GM23338 (cell line): ENCODE measurements at regions not wholly inside any gene's neighbourhood (a gene's known extent, or its start where the extent isn't known, plus 50 kb on each side); places are given as distances from the start of the nearest gene placed in this dataset.

Source experiments
- ATAC-seq: fragments of 200-7000 bp; cut with Tn5 transposase; 3 replicates; pipeline ENCODE4 v1.9.1; 2020
- DNase-seq: peaks from one replicate; pipeline ENCODE4 v3.0.0-alpha.2; 2015; ENCODE audit warnings: low spot score
- H2AFZ ChIP-seq: fragments of 200-600 bp; sonication (generic); 2 replicates; pipeline ENCODE4 v1.8.0; 2016; ENCODE audit warnings: antibody characterized with exemption, mild to moderate bottlenecking, moderate library complexity
- H3F3A ChIP-seq: fragments of 200-600 bp; sonication (generic); replicated peaks from 2 replicates; pipeline ENCODE4 v1.8.0; 2017; ENCODE audit warnings: antibody characterized with exemption, mixed run types, low read depth
- H3K27ac ChIP-seq: fragments of 200-600 bp; sonication (generic); 2 replicates; pipeline ENCODE4 v1.6.1; 2016; ENCODE audit warnings: low read depth
- H3K27me3 ChIP-seq: fragments of 200-600 bp; sonication (generic); 2 replicates; pipeline ENCODE4 v1.8.0; 2016; ENCODE audit warnings: mild to moderate bottlenecking, mixed run types, moderate library complexity; ENCODE audit not compliant: insufficient read depth
- H3K36me3 ChIP-seq: fragments of 200-600 bp; sonication (generic); 2 replicates; pipeline ENCODE4 v1.8.0; 2016; ENCODE audit warnings: mild to moderate bottlenecking; ENCODE audit not compliant: insufficient read depth
- H3K4me1 ChIP-seq: fragments of 200-600 bp; sonication (generic); 2 replicates; pipeline ENCODE4 v1.8.0; 2016; ENCODE audit warnings: mild to moderate bottlenecking, moderate library complexity; ENCODE audit not compliant: insufficient read depth
- H3K4me2 ChIP-seq: fragments of 200-600 bp; sonication (generic); 2 replicates; pipeline ENCODE4 v1.7.1; 2017; ENCODE audit warnings: mixed run types
- H3K4me3 ChIP-seq: fragments of 200-600 bp; sonication (generic); 2 replicates; pipeline ENCODE4 v1.6.1; 2016; ENCODE audit warnings: mixed run types
- H3K79me2 ChIP-seq: fragments of 200-600 bp; sonication (generic); replicated peaks from 2 replicates; pipeline ENCODE4 v1.8.0; 2017; ENCODE audit warnings: mild to moderate bottlenecking; ENCODE audit not compliant: insufficient read depth
- H3K9me2 ChIP-seq: fragments of 200-600 bp; sonication (generic); 2 replicates; pipeline ENCODE4 v1.8.0; 2017; ENCODE audit not compliant: insufficient read depth
- H4K20me1 ChIP-seq: fragments of 200-600 bp; sonication (generic); replicated peaks from 2 replicates; pipeline ENCODE4 v1.8.0; 2017; ENCODE audit warnings: mild to moderate bottlenecking; ENCODE audit not compliant: insufficient read depth
- H3K27ac Mint-ChIP-seq: 2 replicates; pipeline ENCODE4 v1.8.0; 2020; ENCODE audit warnings: inconsistent platforms, mild to moderate bottlenecking, moderate library complexity, mixed read lengths
- H3K27me3 Mint-ChIP-seq: 3 replicates; pipeline ENCODE4 v1.8.0; 2022; ENCODE audit warnings: low read depth, mild to moderate bottlenecking, moderate library complexity, mixed read lengths, inconsistent platforms; ENCODE audit not compliant: insufficient read depth, poor library complexity
- H3K36me3 Mint-ChIP-seq: 3 replicates; pipeline ENCODE4 v1.8.0; 2021; ENCODE audit warnings: low read depth, mild to moderate bottlenecking, inconsistent platforms, moderate library complexity, mixed read lengths
- H3K4me1 Mint-ChIP-seq: 3 replicates; pipeline ENCODE4 v1.8.0; 2020; ENCODE audit warnings: mild to moderate bottlenecking, inconsistent platforms, mixed read lengths
- H3K4me3 Mint-ChIP-seq: 3 replicates; pipeline ENCODE4 v1.8.0; 2021; ENCODE audit warnings: moderate library complexity, mild to moderate bottlenecking, inconsistent platforms, mixed read lengths
- H3K9me3 Mint-ChIP-seq: 3 replicates; pipeline ENCODE4 v1.8.0; 2020; ENCODE audit warnings: moderate library complexity, mild to moderate bottlenecking, inconsistent platforms, mixed read lengths
- CREB1 ChIP-seq: fragments of 250-450 bp; sonication (Bioruptor Pico); IDR thresholded peaks from 2 replicates; pipeline ENCODE4 v1.5.0; 2020; ENCODE audit warnings: low read depth, mild to moderate bottlenecking, moderate library complexity
- ETS1 ChIP-seq: IDR thresholded peaks from 2 replicates; pipeline ENCODE4 v1.6.1; 2016; ENCODE audit warnings: antibody characterized with exemption
- EZH2 ChIP-seq: fragments of 200-600 bp; sonication (generic); IDR thresholded peaks from one replicate; pipeline ENCODE4 v1.8.0; 2017; ENCODE audit warnings: antibody characterized with exemption, mild to moderate bottlenecking, low read depth; ENCODE audit not compliant: unreplicated experiment
- JUNB ChIP-seq: IDR thresholded peaks from one replicate; pipeline ENCODE4 v1.6.1; 2016; ENCODE audit warnings: antibody characterized with exemption; ENCODE audit not compliant: unreplicated experiment
- POLR2AphosphoS5 ChIP-seq: IDR thresholded peaks from 2 replicates; pipeline ENCODE4 v1.6.1; 2016; ENCODE audit warnings: antibody characterized with exemption, low read depth
- TF ChIP-seq, protein P1 (sequence below): IDR thresholded peaks from one replicate; pipeline ENCODE4 v1.6.1; 2018; ENCODE audit warnings: antibody characterized with exemption; ENCODE audit not compliant: unreplicated experiment

- TF ChIP-seq, protein P1, sequence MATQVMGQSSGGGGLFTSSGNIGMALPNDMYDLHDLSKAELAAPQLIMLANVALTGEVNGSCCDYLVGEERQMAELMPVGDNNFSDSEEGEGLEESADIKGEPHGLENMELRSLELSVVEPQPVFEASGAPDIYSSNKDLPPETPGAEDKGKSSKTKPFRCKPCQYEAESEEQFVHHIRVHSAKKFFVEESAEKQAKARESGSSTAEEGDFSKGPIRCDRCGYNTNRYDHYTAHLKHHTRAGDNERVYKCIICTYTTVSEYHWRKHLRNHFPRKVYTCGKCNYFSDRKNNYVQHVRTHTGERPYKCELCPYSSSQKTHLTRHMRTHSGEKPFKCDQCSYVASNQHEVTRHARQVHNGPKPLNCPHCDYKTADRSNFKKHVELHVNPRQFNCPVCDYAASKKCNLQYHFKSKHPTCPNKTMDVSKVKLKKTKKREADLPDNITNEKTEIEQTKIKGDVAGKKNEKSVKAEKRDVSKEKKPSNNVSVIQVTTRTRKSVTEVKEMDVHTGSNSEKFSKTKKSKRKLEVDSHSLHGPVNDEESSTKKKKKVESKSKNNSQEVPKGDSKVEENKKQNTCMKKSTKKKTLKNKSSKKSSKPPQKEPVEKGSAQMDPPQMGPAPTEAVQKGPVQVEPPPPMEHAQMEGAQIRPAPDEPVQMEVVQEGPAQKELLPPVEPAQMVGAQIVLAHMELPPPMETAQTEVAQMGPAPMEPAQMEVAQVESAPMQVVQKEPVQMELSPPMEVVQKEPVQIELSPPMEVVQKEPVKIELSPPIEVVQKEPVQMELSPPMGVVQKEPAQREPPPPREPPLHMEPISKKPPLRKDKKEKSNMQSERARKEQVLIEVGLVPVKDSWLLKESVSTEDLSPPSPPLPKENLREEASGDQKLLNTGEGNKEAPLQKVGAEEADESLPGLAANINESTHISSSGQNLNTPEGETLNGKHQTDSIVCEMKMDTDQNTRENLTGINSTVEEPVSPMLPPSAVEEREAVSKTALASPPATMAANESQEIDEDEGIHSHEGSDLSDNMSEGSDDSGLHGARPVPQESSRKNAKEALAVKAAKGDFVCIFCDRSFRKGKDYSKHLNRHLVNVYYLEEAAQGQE: no peak
- TF ChIP-seq CREB1 (CRISPR knock-in tag): no peak
Measured at GRCh38 chr22:22036588-22036987, 54.0 kb upstream of the TOP3B start (continued).

- no peak overlapping the region for H3K4me2 ChIP-seq
- Mint-ChIP-seq H3K4me3 (no peak overlapping the region), H3K36me3 (no peaks in the 10 kb centered on the region; the same call in 2 of the 3 replicates), H3K27me3 (peaks cover 95% of the 10 kb centered on the region), H3K9me3 (no peaks in the 10 kb centered on the region), H3K4me1 (peaks cover 7% of the 10 kb centered on the region; the same call in 2 of the 3 replicates), H3K27ac (no peak overlapping the region)
- DNase-seq: no peak
- no peaks in the 10 kb centered on the region for H3K79me2 ChIP-seq
- no peak overlapping the region for H2AFZ ChIP-seq
- no peaks in the 10 kb centered on the region for H3F3A ChIP-seq
- H3K9me2 ChIP-seq: no peaks in the 10 kb centered on the region
- H3K4me3 ChIP-seq: no peak overlapping the region
- no peaks in the 10 kb centered on the region for H3K36me3 ChIP-seq
- H4K20me1 ChIP-seq: no peaks in the 10 kb centered on the region
- peaks cover 3% of the 10 kb centered on the region for H3K4me1 ChIP-seq
- TF ChIP-seq, protein P1: no peak
- no peak for TF ChIP-seq JUNB
- TF ChIP-seq EZH2: no peak
- no peak for TF ChIP-seq ETS1
- no peak for TF ChIP-seq POLR2AphosphoS5
- H3K27me3 ChIP-seq: peaks cover 100% of the 10 kb centered on the region
- no peak for ATAC-seq
- H3K27ac ChIP-seq: no peak overlapping the region
Measured at GRCh38 chr22:22035771-22036314, 53.3 kb upstream of the TOP3B start.
